H1 (cell line): ENCODE measurements at regions not wholly inside any gene's neighbourhood (a gene's known extent, or its start where the extent isn't known, plus 50 kb on each side); places are given as distances from the start of the nearest gene placed in this dataset.

Experiments
- CTCF ChIA-PET: fragments of 300-600 bp; sonication (Branson Sonifier 250); formaldehyde crosslinking; loops from one replicate; lab custom pipeline; 2021; ENCODE audit not compliant: partially characterized antibody; lab: Charles Lee
- POLR2A ChIA-PET: fragments of 300-600 bp; sonication (Branson Sonifier 250); formaldehyde crosslinking; loops from one replicate; lab custom pipeline; 2021; ENCODE audit warnings: inconsistent platforms; ENCODE audit not compliant: partially characterized antibody; lab: Charles Lee
- DNase-seq, 2 experiments: peaks; one replicate each; pipeline versions ENCODE4 v3.0.0 to v3.0.0-alpha.2; 2010 to 2022; ENCODE audit warnings: low spot score in 2 of 2, low read depth in 1 of 2, mixed read lengths in 1 of 2
- FAIRE-seq: peaks from 2 replicates; lab custom pipeline; 2011; peaks lifted over from hg19 to GRCh38; lab: Jason Lieb, UNC
- H2AFZ ChIP-seq: 2 replicates; pipeline ENCODE4 v1.8.1; 2012; ENCODE audit warnings: low read length, inconsistent platforms
- H2AK5ac ChIP-seq: 2 replicates; pipeline ENCODE4 v1.6.1; 2013; ENCODE audit warnings: low read depth, low read length
- H2BK120ac ChIP-seq: replicated peaks from 2 replicates; pipeline ENCODE3; 2013; ENCODE audit warnings: low read depth, low read length, inconsistent platforms
- H2BK12ac ChIP-seq: 2 replicates; pipeline ENCODE4 v1.6.1; 2013; ENCODE audit warnings: low read depth, low read length
- H2BK15ac ChIP-seq: 2 replicates; pipeline ENCODE4 v1.6.1; 2013; ENCODE audit warnings: low read length
- H2BK20ac ChIP-seq: 2 replicates; pipeline ENCODE4 v1.6.1; 2013; ENCODE audit warnings: low read length
- H2BK5ac ChIP-seq: 2 replicates; pipeline ENCODE4 v1.6.1; 2013; ENCODE audit warnings: low read depth, low read length
- H3K14ac ChIP-seq: 2 replicates; pipeline ENCODE4 v1.6.1; 2013; ENCODE audit warnings: inconsistent platforms; ENCODE audit not compliant: insufficient read length
- H3K18ac ChIP-seq: 2 replicates; pipeline ENCODE4 v1.6.1; 2013; ENCODE audit warnings: low read length; ENCODE audit errors: extremely low read depth
- H3K23ac ChIP-seq: 2 replicates; pipeline ENCODE4 v1.6.1; 2013; ENCODE audit warnings: inconsistent platforms; ENCODE audit not compliant: insufficient read length
- H3K23me2 ChIP-seq: 2 replicates; pipeline ENCODE4 v1.6.1; 2013; ENCODE audit warnings: low read depth, low read length
- H3K27ac ChIP-seq: 2 replicates; pipeline ENCODE4 v1.6.1; 2011; ENCODE audit warnings: low read depth, low read length, inconsistent platforms
- H3K27me3 ChIP-seq, 4 experiments: replicated peaks in 1 of 4; 1 replicate in 1 of 4; 2 replicates in 3 of 4; pipeline versions ENCODE4 v1.6.1 to v1.8.1; 2011 to 2013; ENCODE audit warnings: low read length in 3 of 4, mild to moderate bottlenecking in 3 of 4, inconsistent platforms in 2 of 4, mixed read lengths in 2 of 4, moderate library complexity in 1 of 4; ENCODE audit not compliant: control insufficient read depth in 3 of 4, insufficient read depth in 3 of 4; ENCODE audit errors: extremely low read depth in 1 of 4
- H3K36me3 ChIP-seq, 4 experiments: 2 replicates each; pipeline versions ENCODE4 v1.6.1 to v1.8.1; 2011 to 2013; ENCODE audit warnings: mild to moderate bottlenecking in 4 of 4, low read length in 3 of 4, moderate library complexity in 2 of 4, control low read depth in 1 of 4, inconsistent platforms in 1 of 4; ENCODE audit not compliant: insufficient read depth in 4 of 4, control insufficient read depth in 2 of 4
- H3K4ac ChIP-seq: replicated peaks from 2 replicates; pipeline ENCODE3; 2013; ENCODE audit warnings: low read length, low read depth, mixed read lengths, inconsistent platforms; ENCODE audit not compliant: insufficient read length
- H3K4me1 ChIP-seq, 4 experiments: replicated peaks in 1 of 4; 1 replicate in 1 of 4; 2 replicates in 3 of 4; pipeline versions ENCODE4 v1.6.1 to v1.8.1; 2011 to 2013; ENCODE audit warnings: low read length in 3 of 4, inconsistent platforms in 2 of 4, mixed read lengths in 1 of 4; ENCODE audit not compliant: insufficient read depth in 4 of 4, control insufficient read depth in 3 of 4
- H3K4me2 ChIP-seq, 2 experiments: 2 replicates each; pipeline versions ENCODE4 v1.6.1 to v1.8.1; 2011 to 2013; ENCODE audit warnings: low read depth in 2 of 2, low read length in 2 of 2, control low read depth in 1 of 2, inconsistent platforms in 1 of 2, mild to moderate bottlenecking in 1 of 2; ENCODE audit not compliant: insufficient read depth in 1 of 2
- H3K4me3 ChIP-seq, 4 experiments: fragments of 200-600, 300-600 bp in 1 of 4; sonication (generic), shearing (Covaris generic), sonication (Bioruptor Twin) in 1 of 4; 2 replicates each; pipeline versions ENCODE4 v1.5.1 to v1.8.1; 2011 to 2016; ENCODE audit warnings: low read length in 4 of 4, low read depth in 3 of 4, control low read depth in 2 of 4, inconsistent platforms in 2 of 4, mild to moderate bottlenecking in 2 of 4, mixed read lengths in 1 of 4, moderate library complexity in 1 of 4; ENCODE audit not compliant: insufficient read depth in 2 of 4; ENCODE audit errors: extremely low read depth in 1 of 4
- H3K56ac ChIP-seq: replicated peaks from 2 replicates; pipeline ENCODE3; 2013; ENCODE audit warnings: low read depth, mild to moderate bottlenecking, mixed read lengths, low read length, inconsistent platforms; ENCODE audit not compliant: insufficient read length
- H3K79me1 ChIP-seq: 2 replicates; pipeline ENCODE4 v1.6.1; 2013; ENCODE audit warnings: low read depth, low read length, control low read depth
- H3K79me2 ChIP-seq, 2 experiments: 2 replicates each; pipeline versions ENCODE4 v1.6.1 to v1.8.1; 2012 to 2013; ENCODE audit warnings: low read length in 2 of 2, mild to moderate bottlenecking in 2 of 2, inconsistent platforms in 1 of 2; ENCODE audit not compliant: insufficient read depth in 2 of 2, control insufficient read depth in 1 of 2
- H3K9ac ChIP-seq, 4 experiments: replicated peaks in 1 of 4; 1 replicate in 1 of 4; 2 replicates in 3 of 4; pipeline versions ENCODE4 v1.6.1 to v1.8.1; 2011 to 2013; ENCODE audit warnings: low read depth in 3 of 4, low read length in 3 of 4, control low read depth in 2 of 4, mild to moderate bottlenecking in 2 of 4, moderate library complexity in 2 of 4, inconsistent platforms in 1 of 4; ENCODE audit errors: extremely low read depth in 1 of 4
- H3K9me3 ChIP-seq, 2 experiments: 2 replicates each; pipeline versions ENCODE4 v1.6.1 to v1.8.1; 2012 to 2013; ENCODE audit warnings: mild to moderate bottlenecking in 2 of 2, moderate library complexity in 2 of 2, control low read depth in 1 of 2, inconsistent platforms in 1 of 2, low read depth in 1 of 2, low read length in 1 of 2, mixed read lengths in 1 of 2; ENCODE audit not compliant: insufficient read depth in 2 of 2
- H4K20me1 ChIP-seq, 2 experiments: replicated peaks in 1 of 2; 2 replicates each; pipeline versions ENCODE3 to v1.8.1; 2011 to 2013; ENCODE audit warnings: inconsistent platforms in 2 of 2, low read length in 2 of 2, mild to moderate bottlenecking in 1 of 2; ENCODE audit not compliant: insufficient read depth in 2 of 2, control insufficient read depth in 1 of 2
- H4K5ac ChIP-seq: 2 replicates; pipeline ENCODE4 v1.6.1; 2013; ENCODE audit warnings: low read length, low read depth, mixed read lengths, inconsistent platforms; ENCODE audit not compliant: insufficient read length
- H4K8ac ChIP-seq: 2 replicates; pipeline ENCODE4 v1.8.0; 2013; ENCODE audit warnings: mild to moderate bottlenecking, moderate library complexity, low read length, inconsistent platforms; ENCODE audit not compliant: insufficient read depth; ENCODE audit errors: extremely low read depth
- H4K91ac ChIP-seq: replicated peaks from 2 replicates; pipeline ENCODE3; 2013; ENCODE audit warnings: low read length, mixed read lengths, inconsistent platforms; ENCODE audit not compliant: insufficient read length
- CBX8 ChIP-seq: fragments of 300-800, 300-1000 bp; sonication (generic); IDR thresholded peaks from 2 replicates; pipeline ENCODE4 v1.7.1; 2016; ENCODE audit warnings: low read depth, low read length, borderline replicate concordance
- CTCF ChIP-seq, 3 experiments: IDR thresholded peaks; 1 replicate in 2 of 3; 2 replicates in 1 of 3; pipeline versions ENCODE4 v1.5.1 to v1.6.1; 2011; ENCODE audit warnings: low read length in 3 of 3, mild to moderate bottlenecking in 3 of 3, inconsistent platforms in 2 of 3, low read depth in 1 of 3, moderate library complexity in 1 of 3; ENCODE audit not compliant: insufficient read depth in 1 of 3; ENCODE audit errors: control extremely low read depth in 1 of 3
- RAD21 ChIP-seq, 2 experiments: IDR thresholded peaks in 1 of 2; conservative IDR thresholded peaks in 1 of 2; 2 replicates each; pipeline ENCODE4 v1.6.1; 2011; ENCODE audit warnings: low read depth in 2 of 2, low read length in 2 of 2, improper control_type of control experiment in 1 of 2, inconsistent platforms in 1 of 2, mild to moderate bottlenecking in 1 of 2, moderate library complexity in 1 of 2
- YY1 ChIP-seq: IDR thresholded peaks from 2 replicates; pipeline ENCODE4 v1.6.1; 2011; ENCODE audit warnings: low read depth, mild to moderate bottlenecking, low read length
- WGBS, 2 experiments: shearing (Covaris generic) in 1 of 2; methylation state at CpG; one replicate each; pipeline versions ENCODE4 v1.1.6 to v1.1.7; 2013 to 2015; ENCODE audit warnings: low lambda C conversion rate in 2 of 2, mixed read lengths in 2 of 2, inconsistent platforms in 1 of 2, low coverage in 1 of 2, missing lambda C conversion rate in 1 of 2; ENCODE audit not compliant: insufficient replicate concordance in 2 of 2, insufficient coverage in 1 of 2, insufficient read length in 1 of 2; ENCODE audit errors: extremely low coverage in 1 of 2, missing lambda C conversion rate in 1 of 2; 5-methylcytosine and 5-hydroxymethylcytosine counted together

GRCh38 chr2:207474863-207475485 is 54.8 kb upstream of the CREB1 start:
- Histone ChIP-seq H3K18ac (no peak overlapping the region), H4K91ac (no peak overlapping the region), H2AFZ (no peak overlapping the region), H2BK20ac (no peak overlapping the region), H3K36me3 (no peaks in the 10 kb centered on the region), H3K23ac (no peak overlapping the region), H3K56ac (no peak overlapping the region), H2BK5ac (no peak overlapping the region), H4K8ac (no peak overlapping the region), H3K4me2 (no peak overlapping the region), H2BK120ac (no peak overlapping the region), H3K27me3 (no peaks in the 10 kb centered on the region), H4K5ac (no peak overlapping the region), H3K23me2 (no peaks in the 10 kb centered on the region), H2AK5ac (no peak overlapping the region), H2BK15ac (no peak overlapping the region), H3K4me1 (peaks cover 4 to 14% (median 5%) of the 10 kb centered on the region in 4 experiments; a peak in 4 of 7 replicates), H3K79me2 (no peaks in the 10 kb centered on the region), H3K4ac (no peak overlapping the region), H3K79me1 (no peaks in the 10 kb centered on the region), H2BK12ac (no peak overlapping the region), H3K9ac (no peak overlapping the region), H3K4me3 (no peak overlapping the region), H3K9me3 (no peaks in the 10 kb centered on the region), H3K27ac (no peak overlapping the region), H3K14ac (no peak overlapping the region), H4K20me1 (no peaks in the 10 kb centered on the region)
- DNase-seq (no peak), FAIRE-seq (peak; percentile 81)
- ChIA-PET CTCF (interaction anchor here (0.5 to 3.5 kb wide), 11 partner anchors 139 to 673 kb away, joined by 3 to 56 read pairs (median 6); partner anchors contain the start of gene KLF7), POLR2A (no interaction called here)
- peak; percentile 55; the same call in 1 of the 2 replicates for TF ChIP-seq YY1
- peak; percentile 93 for TF ChIP-seq RAD21 (IDR thresholded peaks at IDR 0.05 in 1 of 2, conservative IDR thresholded peaks at IDR 0.05 in 1 of 2; ENCODE audit: low read depth in 2 of 2, low read length in 2 of 2)
- TF ChIP-seq CBX8 = no peak
- TF ChIP-seq CTCF (IDR thresholded peaks at IDR 0.05; ENCODE audit: control extremely low read depth in 1 of 3, insufficient read depth in 1 of 3, low read depth in 1 of 3, low read length in 3 of 3) = peak in 2 of 3 experiments; percentile 59 to 70; a peak in 3 of 4 replicates
- 26% methylated on average over 13 of the region's 13 CpGs; no CpG with 5 or more reads in 1 of the 2 experiments for WGBS, 2 experiments
